NCI-H2196 (cell line): ENCODE measurements at regions not wholly inside any gene's neighbourhood (a gene's known extent, or its start where the extent isn't known, plus 50 kb on each side); places are given as distances from the start of the nearest gene placed in this dataset.

Experiments
- DNase-seq: peaks from one replicate; lab custom pipeline; 2025; ENCODE audit not compliant: unreplicated experiment; lab: John Stamatoyannopoulos, UW

GRCh38 chr3:194003114-194004057 lies 132.6 kb upstream of the HES1 start:
- peak; percentile 71 for DNase-seq

- no peak for DNase-seq
Observed at GRCh38 chr3:194005930-194006501, 129.9 kb upstream of the HES1 start.

- no peak for DNase-seq
Observed at GRCh38 chr3:194007592-194008337, 128.2 kb upstream of the HES1 start.

GRCh38 chr3:194009019-194009418 lies 126.9 kb upstream of the HES1 start:
- DNase-seq, result no peak

- DNase-seq, result no peak
Observed at GRCh38 chr3:194009892-194010533, 125.9 kb upstream of the HES1 start.

GRCh38 chr3:194011807-194012206 lies 124.1 kb upstream of the HES1 start:
- no peak for DNase-seq

- no peak for DNase-seq
Observed at GRCh38 chr3:194013928-194014327, 122.0 kb upstream of the HES1 start.

- no peak for DNase-seq
Observed at GRCh38 chr3:194014756-194015155, 121.2 kb upstream of the HES1 start.

GRCh38 chr3:194019398-194020165 lies 116.4 kb upstream of the HES1 start:
- DNase-seq, result peak; percentile 91

GRCh38 chr3:194022052-194022451 lies 113.9 kb upstream of the HES1 start:
- DNase-seq, result no peak

GRCh38 chr3:194022816-194023215 lies 113.1 kb upstream of the HES1 start:
- no peak for DNase-seq

- peak; percentile 86 for DNase-seq
Observed at GRCh38 chr3:194023501-194024280, 112.3 kb upstream of the HES1 start.

- DNase-seq, result no peak
Observed at GRCh38 chr3:194025119-194025518, 110.8 kb upstream of the HES1 start.

GRCh38 chr3:194025951-194026350 lies 110.0 kb upstream of the HES1 start:
- DNase-seq, result no peak

GRCh38 chr3:194028434-194029004 lies 107.4 kb upstream of the HES1 start:
- DNase-seq, result no peak

GRCh38 chr3:194029846-194030245 lies 106.1 kb upstream of the HES1 start:
- no peak for DNase-seq

- DNase-seq, result peak; percentile 99
Observed at GRCh38 chr3:194030372-194030771, 105.6 kb upstream of the HES1 start.

GRCh38 chr3:194031349-194031748 lies 104.6 kb upstream of the HES1 start:
- no peak for DNase-seq

- DNase-seq, result no peak
Observed at GRCh38 chr3:194031867-194032635, 103.9 kb upstream of the HES1 start.
